Dedifferentiated amniotic fluid mesenchymal stem cell (primary cell): ENCODE measurements at regions not wholly inside any gene's neighbourhood (a gene's known extent, or its start where the extent isn't known, plus 50 kb on each side); places are given as distances from the start of the nearest gene placed in this dataset.

Experiments
- DNase-seq: peaks from one replicate; pipeline ENCODE4 v3.0.0-alpha.2; 2016; ENCODE audit errors: extremely low spot score

- DNase-seq, result no peak
Measured at GRCh38 chr17:65366102-65366844, 195.2 kb downstream of the AXIN2 start.

GRCh38 chr17:65365169-65365568 lies 196.3 kb downstream of the AXIN2 start:
- DNase-seq, result no peak

- DNase-seq, result no peak
Measured at GRCh38 chr17:65364438-65364837, 197.0 kb downstream of the AXIN2 start.

GRCh38 chr17:65362826-65363225 lies 198.6 kb downstream of the AXIN2 start:
- DNase-seq, result no peak

- no peak for DNase-seq
Measured at GRCh38 chr17:65360961-65361552, 200.4 kb downstream of the AXIN2 start.

GRCh38 chr17:65359016-65359415 lies 202.4 kb downstream of the AXIN2 start:
- peak; percentile 26 for DNase-seq

GRCh38 chr17:65356536-65356935 lies 204.9 kb downstream of the AXIN2 start:
- DNase-seq, result no peak

- DNase-seq, result no peak
Measured at GRCh38 chr17:65355246-65355645, 206.2 kb downstream of the AXIN2 start.

GRCh38 chr17:65349916-65350315 lies 211.5 kb downstream of the AXIN2 start:
- DNase-seq, result no peak

- DNase-seq, result no peak
Measured at GRCh38 chr17:65346166-65346565, 209.0 kb downstream of the RGS9 start.

- no peak for DNase-seq
Measured at GRCh38 chr17:65345261-65346005, 208.3 kb downstream of the RGS9 start.

- no peak for DNase-seq
Measured at GRCh38 chr17:65340401-65340800, 203.2 kb downstream of the RGS9 start.

GRCh38 chr17:65334406-65334805 lies 197.2 kb downstream of the RGS9 start:
- no peak for DNase-seq

GRCh38 chr17:65332779-65333178 lies 195.6 kb downstream of the RGS9 start:
- no peak for DNase-seq

GRCh38 chr17:65332375-65332774 lies 195.2 kb downstream of the RGS9 start:
- peak; percentile 45 for DNase-seq

- no peak for DNase-seq
Measured at GRCh38 chr17:65328567-65328966, 191.4 kb downstream of the RGS9 start.

- no peak for DNase-seq
Measured at GRCh38 chr17:65324611-65325342, 187.6 kb downstream of the RGS9 start.

- DNase-seq, result no peak
Measured at GRCh38 chr17:65323049-65323448, 185.9 kb downstream of the RGS9 start.

- DNase-seq, result no peak
Measured at GRCh38 chr17:65320820-65321219, 183.7 kb downstream of the RGS9 start.

GRCh38 chr17:65314212-65314611 lies 177.0 kb downstream of the RGS9 start:
- no peak for DNase-seq

- no peak for DNase-seq
Measured at GRCh38 chr17:65312718-65313377, 175.7 kb downstream of the RGS9 start.

GRCh38 chr17:65311261-65311660 lies 174.1 kb downstream of the RGS9 start:
- no peak for DNase-seq
